ENCODE measurements at regions not wholly inside any gene's neighbourhood (a gene's known extent, or its start where the extent isn't known, plus 50 kb on each side); places are given as distances from the start of the nearest gene placed in this dataset.

DNA sequence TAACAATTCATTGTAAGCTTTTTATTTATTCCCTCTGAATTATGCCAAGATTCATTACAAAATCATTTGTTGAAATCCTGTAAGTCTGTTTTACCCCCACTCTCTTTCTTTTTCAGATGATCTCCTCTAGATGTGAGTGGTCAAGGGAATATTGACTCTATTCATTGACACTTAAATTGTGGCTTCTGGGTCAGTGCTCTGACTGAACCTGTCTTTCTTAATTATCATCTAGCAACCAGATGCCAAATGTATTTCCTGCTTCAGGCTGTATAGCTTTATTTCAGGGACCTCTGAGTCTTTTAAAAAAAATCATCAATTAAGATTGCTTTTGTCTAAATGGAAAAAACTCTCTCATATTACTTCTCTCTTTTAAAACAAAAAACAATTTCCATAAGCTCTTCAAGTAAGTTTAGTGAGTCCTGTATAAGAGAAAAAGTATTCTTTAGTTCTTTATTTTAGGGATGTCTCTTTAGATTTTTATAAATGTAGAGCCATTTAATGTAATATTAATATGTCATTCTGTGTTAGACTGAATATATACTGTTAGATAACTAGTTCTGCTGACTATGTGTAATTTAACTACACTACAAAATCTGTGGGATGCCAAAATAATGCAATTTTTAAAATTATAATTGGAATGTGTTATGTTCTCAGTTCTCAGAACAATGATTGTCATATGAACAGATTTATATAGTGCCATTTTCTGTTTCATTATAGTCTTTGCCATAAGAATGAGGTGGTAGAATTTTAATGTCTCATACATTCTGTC lies 645.8 kb upstream of the EDIL3 start:
- TF ChIP-seq, protein P1, sequence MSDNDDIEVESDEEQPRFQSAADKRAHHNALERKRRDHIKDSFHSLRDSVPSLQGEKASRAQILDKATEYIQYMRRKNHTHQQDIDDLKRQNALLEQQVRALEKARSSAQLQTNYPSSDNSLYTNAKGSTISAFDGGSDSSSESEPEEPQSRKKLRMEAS (IDR thresholded peaks at IDR 0.05), result no peak
- TF ChIP-seq YY1 (IDR thresholded peaks at IDR 0.05; ENCODE audit: low read depth) (no peak), NFIC (IDR thresholded peaks at IDR 0.05) (no peak), FOXM1 (IDR thresholded peaks at IDR 0.05; ENCODE audit: borderline replicate concordance, low read depth) (no peak), CREB1 (IDR thresholded peaks at IDR 0.05; ENCODE audit: low read depth) (no peak), RAD21 (IDR thresholded peaks at IDR 0.05; ENCODE audit: low read depth) (no peak), EGR1 (IDR thresholded peaks at IDR 0.05) (no peak)
- TF ChIP-seq, protein P2, sequence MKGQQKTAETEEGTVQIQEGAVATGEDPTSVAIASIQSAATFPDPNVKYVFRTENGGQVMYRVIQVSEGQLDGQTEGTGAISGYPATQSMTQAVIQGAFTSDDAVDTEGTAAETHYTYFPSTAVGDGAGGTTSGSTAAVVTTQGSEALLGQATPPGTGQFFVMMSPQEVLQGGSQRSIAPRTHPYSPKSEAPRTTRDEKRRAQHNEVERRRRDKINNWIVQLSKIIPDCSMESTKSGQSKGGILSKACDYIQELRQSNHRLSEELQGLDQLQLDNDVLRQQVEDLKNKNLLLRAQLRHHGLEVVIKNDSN (IDR thresholded peaks at IDR 0.05), result no peak
